ENCODE measurements at regions not wholly inside any gene's neighbourhood (a gene's known extent, or its start where the extent isn't known, plus 50 kb on each side); places are given as distances from the start of the nearest gene placed in this dataset.

GRCh38 chr17:72411124-72411563, 290.3 kb downstream of the SOX9 start:
- TF ChIP-seq CTCF (IDR thresholded peaks at IDR 0.05) (no peak), POLR2A (IDR thresholded peaks at IDR 0.05) (no peak)

Data from heart left ventricle (tissue), 13 donors.